ENCODE measurements at regions not wholly inside any gene's neighbourhood (a gene's known extent, or its start where the extent isn't known, plus 50 kb on each side); places are given as distances from the start of the nearest gene placed in this dataset.

GRCh38 chrX:38878641-38879340, 77.5 kb downstream of the MID1IP1 start:
- CTCF ChIA-PET: interaction anchor here (0.7 kb wide), 1 partner anchor 31 kb away, joined by 3 read pairs; no protein-coding TSS in a partner anchor

More at GRCh38 chrX:38878641-38879340, 77.5 kb downstream of the MID1IP1 start:
- TF ChIP-seq PRDM2 (tag by site-specific recombination; IDR thresholded peaks at IDR 0.05; ENCODE audit: borderline replicate concordance): no peak
- TF ChIP-seq KLF10 (tag by site-specific recombination; IDR thresholded peaks at IDR 0.05): no peak
- no peak for TF ChIP-seq ZNF426 (tag by site-specific recombination; IDR thresholded peaks at IDR 0.05)
- TF ChIP-seq, protein P1, sequence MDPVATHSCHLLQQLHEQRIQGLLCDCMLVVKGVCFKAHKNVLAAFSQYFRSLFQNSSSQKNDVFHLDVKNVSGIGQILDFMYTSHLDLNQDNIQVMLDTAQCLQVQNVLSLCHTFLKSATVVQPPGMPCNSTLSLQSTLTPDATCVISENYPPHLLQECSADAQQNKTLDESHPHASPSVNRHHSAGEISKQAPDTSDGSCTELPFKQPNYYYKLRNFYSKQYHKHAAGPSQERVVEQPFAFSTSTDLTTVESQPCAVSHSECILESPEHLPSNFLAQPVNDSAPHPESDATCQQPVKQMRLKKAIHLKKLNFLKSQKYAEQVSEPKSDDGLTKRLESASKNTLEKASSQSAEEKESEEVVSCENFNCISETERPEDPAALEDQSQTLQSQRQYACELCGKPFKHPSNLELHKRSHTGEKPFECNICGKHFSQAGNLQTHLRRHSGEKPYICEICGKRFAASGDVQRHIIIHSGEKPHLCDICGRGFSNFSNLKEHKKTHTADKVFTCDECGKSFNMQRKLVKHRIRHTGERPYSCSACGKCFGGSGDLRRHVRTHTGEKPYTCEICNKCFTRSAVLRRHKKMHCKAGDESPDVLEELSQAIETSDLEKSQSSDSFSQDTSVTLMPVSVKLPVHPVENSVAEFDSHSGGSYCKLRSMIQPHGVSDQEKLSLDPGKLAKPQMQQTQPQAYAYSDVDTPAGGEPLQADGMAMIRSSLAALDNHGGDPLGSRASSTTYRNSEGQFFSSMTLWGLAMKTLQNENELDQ (tag by site-specific recombination; IDR thresholded peaks at IDR 0.05; ENCODE audit: low read depth): no peak
- no peak for TF ChIP-seq KLF1 (tag by site-specific recombination; IDR thresholded peaks at IDR 0.05)
- TF ChIP-seq ZNF837 (tag by site-specific recombination; IDR thresholded peaks at IDR 0.05): no peak
- TF ChIP-seq, protein P2, sequence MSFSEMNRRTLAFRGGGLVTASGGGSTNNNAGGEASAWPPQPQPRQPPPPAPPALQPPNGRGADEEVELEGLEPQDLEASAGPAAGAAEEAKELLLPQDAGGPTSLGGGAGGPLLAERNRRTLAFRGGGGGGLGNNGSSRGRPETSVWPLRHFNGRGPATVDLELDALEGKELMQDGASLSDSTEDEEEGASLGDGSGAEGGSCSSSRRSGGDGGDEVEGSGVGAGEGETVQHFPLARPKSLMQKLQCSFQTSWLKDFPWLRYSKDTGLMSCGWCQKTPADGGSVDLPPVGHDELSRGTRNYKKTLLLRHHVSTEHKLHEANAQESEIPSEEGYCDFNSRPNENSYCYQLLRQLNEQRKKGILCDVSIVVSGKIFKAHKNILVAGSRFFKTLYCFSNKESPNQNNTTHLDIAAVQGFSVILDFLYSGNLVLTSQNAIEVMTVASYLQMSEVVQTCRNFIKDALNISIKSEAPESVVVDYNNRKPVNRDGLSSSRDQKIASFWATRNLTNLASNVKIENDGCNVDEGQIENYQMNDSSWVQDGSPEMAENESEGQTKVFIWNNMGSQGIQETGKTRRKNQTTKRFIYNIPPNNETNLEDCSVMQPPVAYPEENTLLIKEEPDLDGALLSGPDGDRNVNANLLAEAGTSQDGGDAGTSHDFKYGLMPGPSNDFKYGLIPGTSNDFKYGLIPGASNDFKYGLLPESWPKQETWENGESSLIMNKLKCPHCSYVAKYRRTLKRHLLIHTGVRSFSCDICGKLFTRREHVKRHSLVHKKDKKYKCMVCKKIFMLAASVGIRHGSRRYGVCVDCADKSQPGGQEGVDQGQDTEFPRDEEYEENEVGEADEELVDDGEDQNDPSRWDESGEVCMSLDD (tag by site-specific recombination; IDR thresholded peaks at IDR 0.05): no peak
- TF ChIP-seq HOXD13 (CRISPR knock-in tag; IDR thresholded peaks at IDR 0.05; ENCODE audit: borderline replicate concordance): no peak
- TF ChIP-seq, protein P3, sequence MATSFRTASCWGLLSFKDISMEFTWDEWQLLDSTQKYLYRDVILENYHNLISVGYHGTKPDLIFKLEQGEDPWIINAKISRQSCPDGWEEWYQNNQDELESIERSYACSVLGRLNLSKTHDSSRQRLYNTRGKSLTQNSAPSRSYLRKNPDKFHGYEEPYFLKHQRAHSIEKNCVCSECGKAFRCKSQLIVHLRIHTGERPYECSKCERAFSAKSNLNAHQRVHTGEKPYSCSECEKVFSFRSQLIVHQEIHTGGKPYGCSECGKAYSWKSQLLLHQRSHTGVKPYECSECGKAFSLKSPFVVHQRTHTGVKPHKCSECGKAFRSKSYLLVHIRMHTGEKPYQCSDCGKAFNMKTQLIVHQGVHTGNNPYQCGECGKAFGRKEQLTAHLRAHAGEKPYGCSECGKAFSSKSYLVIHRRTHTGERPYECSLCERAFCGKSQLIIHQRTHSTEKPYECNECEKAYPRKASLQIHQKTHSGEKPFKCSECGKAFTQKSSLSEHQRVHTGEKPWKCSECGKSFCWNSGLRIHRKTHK (tag by site-specific recombination; IDR thresholded peaks at IDR 0.05): no peak
- TF ChIP-seq SP3 (tag by site-specific recombination; IDR thresholded peaks at IDR 0.05): no peak
- TF ChIP-seq, protein P4, sequence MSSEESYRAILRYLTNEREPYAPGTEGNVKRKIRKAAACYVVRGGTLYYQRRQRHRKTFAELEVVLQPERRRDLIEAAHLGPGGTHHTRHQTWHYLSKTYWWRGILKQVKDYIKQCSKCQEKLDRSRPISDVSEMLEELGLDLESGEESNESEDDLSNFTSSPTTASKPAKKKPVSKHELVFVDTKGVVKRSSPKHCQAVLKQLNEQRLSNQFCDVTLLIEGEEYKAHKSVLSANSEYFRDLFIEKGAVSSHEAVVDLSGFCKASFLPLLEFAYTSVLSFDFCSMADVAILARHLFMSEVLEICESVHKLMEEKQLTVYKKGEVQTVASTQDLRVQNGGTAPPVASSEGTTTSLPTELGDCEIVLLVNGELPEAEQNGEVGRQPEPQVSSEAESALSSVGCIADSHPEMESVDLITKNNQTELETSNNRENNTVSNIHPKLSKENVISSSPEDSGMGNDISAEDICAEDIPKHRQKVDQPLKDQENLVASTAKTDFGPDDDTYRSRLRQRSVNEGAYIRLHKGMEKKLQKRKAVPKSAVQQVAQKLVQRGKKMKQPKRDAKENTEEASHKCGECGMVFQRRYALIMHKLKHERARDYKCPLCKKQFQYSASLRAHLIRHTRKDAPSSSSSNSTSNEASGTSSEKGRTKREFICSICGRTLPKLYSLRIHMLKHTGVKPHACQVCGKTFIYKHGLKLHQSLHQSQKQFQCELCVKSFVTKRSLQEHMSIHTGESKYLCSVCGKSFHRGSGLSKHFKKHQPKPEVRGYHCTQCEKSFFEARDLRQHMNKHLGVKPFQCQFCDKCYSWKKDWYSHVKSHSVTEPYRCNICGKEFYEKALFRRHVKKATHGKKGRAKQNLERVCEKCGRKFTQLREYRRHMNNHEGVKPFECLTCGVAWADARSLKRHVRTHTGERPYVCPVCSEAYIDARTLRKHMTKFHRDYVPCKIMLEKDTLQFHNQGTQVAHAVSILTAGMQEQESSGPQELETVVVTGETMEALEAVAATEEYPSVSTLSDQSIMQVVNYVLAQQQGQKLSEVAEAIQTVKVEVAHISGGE (tag by site-specific recombination; conservative IDR thresholded peaks at IDR 0.05; ENCODE audit: low read depth): no peak
- no peak for TF ChIP-seq ZNF670 (tag by site-specific recombination; IDR thresholded peaks at IDR 0.05; ENCODE audit: low read depth)
- no peak for TF ChIP-seq ZNF626 (tag by site-specific recombination; IDR thresholded peaks at IDR 0.05)
- POLR2A ChIA-PET: interaction anchor here (0.7 kb wide), 1 partner anchor 368 kb away, joined by 4 read pairs; no protein-coding TSS in a partner anchor
- H3K4me1 ChIP-seq (ENCODE audit: control insufficient read depth, insufficient read depth, low read length): no peaks in the 10 kb centered on the region
- H3K27ac ChIP-seq (ENCODE audit: extremely low read depth, low read depth, low read length): no peak overlapping the region
- H3K36me3 ChIP-seq (ENCODE audit: control insufficient read depth in 2 of 2, insufficient read depth in 1 of 2, low read length in 2 of 2): no peaks in the 10 kb centered on the region
- no peak overlapping the region for H3K4me3 ChIP-seq (ENCODE audit: low read depth, low read length)
- no peaks in the 10 kb centered on the region for H3K9me3 ChIP-seq (ENCODE audit: control insufficient read depth, insufficient read depth, low read depth, low read length)

All from HEK293 (cell line).